ELF-1 (cell line): ENCODE measurements at regions not wholly inside any gene's neighbourhood (a gene's known extent, or its start where the extent isn't known, plus 50 kb on each side); places are given as distances from the start of the nearest gene placed in this dataset.
A peak's percentile ranks its signal among the peaks of the same experiment; 100 is the strongest.

Source experiments
- DNase-seq: peaks from one replicate; pipeline ENCODE4 v3.0.0-alpha.2; 2016; ENCODE audit warnings: low read depth, low spot score

DNA sequence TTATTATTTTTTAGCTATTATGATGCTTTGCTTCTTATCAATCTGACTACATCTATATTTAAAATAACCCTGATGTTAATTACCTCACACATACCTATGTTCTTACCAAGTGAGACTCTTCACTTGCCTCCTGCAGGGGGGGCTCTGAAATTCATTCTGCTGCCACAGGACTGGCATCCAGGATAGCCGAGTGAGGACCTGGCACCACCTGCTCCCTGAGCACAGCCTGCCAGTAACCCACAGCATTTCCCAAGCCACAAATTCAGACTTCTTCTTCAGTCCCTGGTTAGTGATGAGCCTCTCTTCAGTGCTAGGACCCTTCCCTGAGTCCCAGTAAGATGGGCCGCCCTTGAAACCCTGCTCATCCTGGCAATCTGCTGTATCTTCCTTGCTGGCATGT is 296.5 kb upstream of the PLXNA2 start:
- DNase-seq: no peak

DNA sequence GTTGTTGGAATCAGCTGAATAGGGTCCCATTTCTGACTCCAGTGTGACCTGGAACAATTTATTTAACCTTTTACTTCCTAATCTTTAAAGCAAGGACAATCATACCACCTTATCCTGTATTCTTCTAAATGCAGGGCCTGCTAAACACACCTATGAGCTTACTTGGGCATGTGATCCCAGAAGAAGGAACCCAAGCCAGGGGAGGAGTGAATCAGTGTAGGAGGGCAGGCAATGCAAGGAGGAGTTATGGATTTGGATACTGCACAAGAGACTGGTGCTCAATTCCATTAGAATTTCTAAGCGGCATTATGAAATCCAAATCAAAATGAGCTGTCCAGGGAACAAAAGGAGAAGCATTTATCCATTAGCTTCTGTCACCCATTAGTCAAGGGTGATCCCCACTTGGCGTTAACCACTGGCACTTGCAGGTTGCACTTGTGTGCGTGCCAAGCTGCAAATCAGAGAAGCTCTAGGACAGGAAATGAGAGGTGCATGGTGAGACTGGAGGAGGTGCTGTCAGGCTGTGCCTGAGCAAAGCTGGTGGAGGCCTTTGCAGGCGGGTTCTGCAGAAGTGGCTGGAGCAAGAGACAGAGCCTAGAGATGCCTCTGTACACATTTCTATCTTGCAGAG is 297.2 kb upstream of the PLXNA2 start:
- DNase-seq: no peak

DNA sequence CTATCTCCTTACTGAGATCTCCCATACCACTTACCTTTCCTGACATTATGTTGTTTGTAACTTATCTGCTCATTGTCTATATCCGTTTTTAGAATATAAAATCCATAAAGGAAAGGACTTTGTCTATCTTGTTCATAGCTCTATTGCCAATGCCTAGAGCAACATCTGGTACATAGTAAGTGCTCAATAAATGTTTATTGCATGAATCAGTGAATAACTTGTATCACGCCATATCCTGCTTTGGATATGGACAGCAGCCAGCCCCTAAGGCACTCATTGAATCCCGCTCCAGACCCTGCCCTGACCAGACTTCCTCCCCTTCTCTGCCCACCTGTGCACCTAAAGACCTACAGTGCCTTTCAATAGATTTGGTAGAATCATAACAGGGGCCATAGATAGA is 298.1 kb upstream of the PLXNA2 start:
- no peak for DNase-seq

DNA sequence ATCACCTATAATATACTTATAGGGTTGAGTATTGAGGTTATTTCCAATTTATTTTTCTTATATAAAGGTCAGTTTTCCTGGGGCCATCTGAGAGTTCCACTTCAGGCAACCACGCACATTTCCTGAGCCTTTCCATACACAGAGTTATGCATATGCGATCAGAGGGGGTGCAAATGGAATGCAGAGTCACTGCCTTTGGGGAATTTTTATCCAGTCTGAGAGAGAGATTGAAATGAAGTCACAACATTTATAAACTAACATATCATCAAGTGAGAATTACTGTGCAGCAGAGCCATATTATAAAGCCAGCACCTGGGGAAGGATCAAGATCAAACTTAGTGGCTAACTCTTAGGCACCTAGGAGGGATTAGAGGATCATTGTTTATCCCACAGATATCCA is 299.9 kb upstream of the PLXNA2 start:
- DNase-seq: no peak

DNA sequence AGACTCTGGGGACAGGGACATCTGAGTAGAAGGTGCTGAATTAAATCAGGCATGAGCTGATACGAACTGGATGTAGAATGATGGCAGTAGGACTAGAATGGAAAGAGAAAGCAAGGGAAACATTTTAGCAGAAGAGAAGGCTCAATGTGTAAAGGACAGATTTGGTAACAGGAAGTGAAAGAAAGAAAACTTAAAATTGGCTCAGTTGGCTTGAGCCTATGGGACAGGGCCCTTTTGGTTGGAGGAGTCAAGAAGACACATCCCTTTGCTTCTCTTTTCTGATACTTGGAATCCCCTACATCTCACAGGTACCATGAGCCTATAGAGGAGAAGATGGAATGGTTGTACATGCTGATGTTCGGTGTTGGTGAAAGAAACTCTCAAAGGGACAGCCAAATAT is 300.6 kb upstream of the PLXNA2 start:
- DNase-seq: no peak

DNA sequence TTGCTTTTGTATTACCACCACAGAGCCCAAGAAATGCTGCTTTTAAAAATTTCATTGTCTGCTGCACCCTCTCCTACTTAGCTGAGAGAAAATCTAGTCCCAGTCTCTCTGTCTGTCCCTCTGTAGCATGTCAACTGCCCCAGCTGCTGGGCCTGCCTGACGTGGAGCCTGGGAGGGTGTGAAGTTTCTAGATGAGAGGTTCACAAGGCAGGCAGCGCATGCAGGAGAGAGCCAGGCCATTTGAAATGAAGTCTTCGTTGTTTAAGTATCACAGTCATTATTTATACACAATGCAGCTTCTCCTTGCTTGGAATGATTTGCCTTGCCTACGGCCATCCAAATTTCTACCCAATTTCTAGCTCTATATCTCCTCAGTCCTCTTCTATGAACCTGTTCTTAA is 306.8 kb upstream of the PLXNA2 start:
- DNase-seq: no peak

DNA sequence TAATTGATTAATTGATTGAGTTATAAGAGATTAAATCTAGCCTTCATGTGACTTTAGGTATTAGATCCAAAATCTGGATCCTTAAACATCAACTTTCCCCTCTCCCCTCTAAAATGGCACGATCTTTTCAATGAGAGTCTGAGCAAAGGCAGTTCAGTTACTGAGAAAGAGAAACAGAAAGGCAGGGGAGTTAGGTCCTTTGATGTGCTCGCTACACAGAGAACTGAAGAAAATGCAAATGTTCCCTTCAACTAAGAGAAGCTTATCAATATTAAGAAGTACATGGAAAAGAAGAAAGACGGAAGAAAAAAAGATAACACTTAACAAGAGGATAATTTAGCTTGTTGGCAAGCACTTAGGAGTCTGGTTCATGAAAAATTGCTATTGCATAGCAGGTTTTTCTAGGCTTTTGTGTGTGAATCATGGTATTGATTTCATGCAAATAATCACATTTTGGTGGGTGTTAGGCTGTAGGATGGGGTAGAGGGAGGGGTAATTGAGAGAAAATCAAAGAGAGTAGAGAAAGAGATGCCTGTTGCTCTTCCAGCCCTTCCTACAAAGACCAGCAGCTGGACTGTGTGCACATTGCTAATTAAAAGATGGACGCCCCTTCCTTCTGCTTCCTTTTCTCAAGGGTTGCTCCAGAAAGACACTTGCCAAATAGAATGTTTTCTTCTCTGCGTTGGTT is 307.6 kb upstream of the PLXNA2 start:
- DNase-seq: no peak

DNA sequence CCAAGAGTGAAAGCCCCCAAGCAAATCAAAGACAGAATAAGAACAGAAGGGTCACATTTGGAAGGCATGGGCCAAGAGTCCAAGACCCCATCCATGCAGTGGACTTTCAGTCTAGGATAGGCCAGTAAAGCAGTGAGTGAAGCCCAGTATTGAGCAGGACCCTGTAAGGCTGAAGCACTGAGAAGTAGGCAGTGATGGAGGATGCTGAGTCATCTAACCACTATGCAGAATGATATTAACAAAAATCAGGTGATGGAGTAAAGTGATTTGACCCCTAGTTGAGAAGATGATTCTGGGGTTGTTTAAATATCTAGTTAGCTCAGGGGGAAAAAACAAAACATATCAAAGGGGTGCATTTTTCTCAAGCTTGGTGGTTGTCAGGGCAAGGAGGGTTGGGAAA is 308.7 kb upstream of the PLXNA2 start:
- DNase-seq: no peak

DNA sequence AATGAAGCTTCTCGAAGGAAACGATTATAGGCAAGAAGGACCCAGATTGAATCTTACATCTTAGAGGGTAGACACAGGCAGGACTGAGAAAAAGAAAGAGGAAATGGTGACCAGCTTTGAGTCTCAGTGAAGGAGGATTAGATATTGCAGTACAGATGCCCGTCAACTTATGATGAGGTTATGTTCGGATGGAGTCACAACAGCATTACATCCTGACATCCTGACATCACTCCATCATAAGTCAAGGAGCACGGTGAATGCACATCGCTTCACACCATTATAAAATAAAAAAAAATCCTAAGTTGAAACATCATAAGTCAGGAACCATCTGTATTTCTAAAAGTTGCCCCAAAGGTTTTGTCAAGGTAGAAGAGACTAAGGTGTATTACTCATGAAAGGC is 312.3 kb upstream of the PLXNA2 start:
- no peak for DNase-seq

DNA sequence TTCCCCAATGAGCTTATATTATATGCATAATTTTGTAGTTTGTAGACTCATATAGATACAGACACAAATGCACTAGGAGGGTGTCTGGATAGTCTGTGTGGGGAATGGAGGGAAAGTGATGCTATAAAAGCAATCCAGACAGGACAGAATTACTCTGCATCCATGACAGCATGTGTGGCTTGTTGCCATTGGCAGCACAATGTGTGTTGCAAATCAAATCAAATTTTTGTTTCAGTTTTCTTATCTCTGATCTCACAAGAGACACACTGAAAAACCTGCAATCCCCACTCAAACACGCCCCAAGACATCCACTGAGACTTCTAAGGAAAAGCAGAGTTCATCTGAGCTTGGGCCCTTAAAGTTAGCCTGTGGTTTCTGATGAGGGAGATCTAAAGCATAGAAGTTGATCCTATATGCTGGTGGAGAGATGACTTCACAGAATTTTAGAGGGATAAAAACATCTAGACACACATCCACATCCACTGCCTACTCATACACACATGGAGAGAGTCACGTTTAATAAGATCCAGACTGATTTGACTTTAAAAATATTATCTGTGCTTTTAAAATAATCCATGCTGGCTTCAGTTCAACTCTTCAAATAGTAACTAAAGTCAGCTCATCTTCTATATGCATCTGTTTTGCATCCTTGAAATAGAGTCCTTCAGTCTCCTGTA is 313.0 kb upstream of the PLXNA2 start:
- DNase-seq: no peak

DNA sequence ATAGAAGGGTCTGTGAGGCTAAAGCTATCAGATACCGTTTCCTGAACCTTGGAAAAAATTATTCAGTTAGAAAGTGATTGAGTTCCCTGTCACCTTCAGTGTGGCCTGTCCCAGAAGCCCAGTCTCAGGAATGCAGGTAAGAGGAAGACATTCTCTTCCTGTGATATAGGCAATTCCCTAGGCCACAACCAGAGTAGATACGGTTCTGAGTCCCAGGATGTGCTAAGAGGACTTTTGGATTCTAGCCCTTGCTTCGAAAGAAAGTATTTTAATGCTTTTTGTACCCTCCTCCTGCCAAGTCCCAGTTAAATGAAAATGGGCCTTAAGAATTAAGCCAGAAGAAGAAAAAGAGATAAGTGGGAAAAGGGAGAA is 313.5 kb upstream of the PLXNA2 start:
- no peak for DNase-seq

DNA sequence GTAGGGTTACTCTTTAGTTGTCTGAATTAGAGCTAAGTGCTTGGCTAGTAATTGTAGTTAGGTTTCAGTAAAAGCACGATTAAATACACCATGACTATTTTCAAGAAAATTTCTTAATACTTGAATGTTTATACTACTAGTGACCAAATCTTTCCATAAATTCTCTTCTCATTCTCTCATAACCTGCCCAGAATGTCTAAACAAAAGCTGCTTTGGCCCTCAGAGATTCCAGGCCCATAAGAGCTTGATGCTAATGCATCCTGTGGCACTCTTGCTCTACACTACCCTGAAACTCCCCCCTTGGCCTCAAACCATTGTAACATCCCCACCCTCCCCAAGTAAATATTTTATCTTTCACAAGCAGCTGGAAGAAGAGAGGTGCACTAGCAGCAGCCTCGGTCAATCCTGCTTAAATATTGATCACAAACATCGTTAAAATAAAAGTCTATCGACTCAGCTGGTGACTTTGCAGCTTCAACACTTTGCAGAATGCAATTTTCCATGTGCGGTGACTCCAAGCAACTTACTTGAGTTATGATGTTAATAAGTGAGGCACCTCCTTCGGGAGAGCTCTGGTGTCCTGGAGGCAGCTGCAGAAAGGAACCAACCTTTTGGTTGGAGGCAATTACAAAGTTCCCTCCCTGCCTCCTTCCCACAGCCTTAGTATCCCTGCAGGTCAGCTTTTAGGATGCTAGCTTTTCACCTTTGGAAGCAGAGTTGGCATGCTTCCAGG is 315.6 kb upstream of the PLXNA2 start:
- DNase-seq: no peak

DNA sequence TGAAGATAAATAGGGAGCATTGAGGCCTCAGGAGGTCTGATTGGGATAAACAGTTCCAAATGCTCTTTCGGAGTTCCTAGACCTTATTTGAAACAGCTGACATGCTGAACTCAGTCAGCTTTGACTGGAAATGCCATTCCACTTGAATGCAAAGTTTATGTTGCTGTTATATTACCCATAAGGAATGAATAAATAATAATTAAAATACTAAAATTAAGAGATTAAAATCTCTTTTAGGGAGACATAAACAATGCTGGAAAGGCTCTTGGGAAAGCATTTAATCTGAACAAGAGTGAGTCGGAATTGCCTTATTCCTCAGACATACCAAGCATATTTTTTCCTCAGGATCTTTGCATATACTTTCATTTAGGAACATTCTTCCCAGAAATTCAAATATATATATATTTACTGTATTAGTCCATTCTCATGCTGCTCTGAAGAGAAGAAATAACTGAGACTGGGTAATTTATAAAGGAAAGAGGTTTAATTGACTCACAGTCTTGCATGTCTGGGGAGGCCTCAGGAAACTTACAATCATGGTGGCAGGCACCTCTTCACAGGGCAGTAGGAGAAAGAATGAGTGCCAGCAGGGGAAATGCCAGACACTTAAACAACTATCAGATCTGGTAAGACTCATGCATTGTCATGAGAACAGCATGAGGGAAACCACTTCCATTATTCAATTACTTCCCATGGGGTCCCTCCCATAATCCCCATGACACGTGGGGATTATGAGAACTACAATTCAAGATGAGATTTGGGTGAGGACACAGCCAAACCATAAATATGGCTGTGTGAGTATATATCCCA is 318.2 kb upstream of the PLXNA2 start:
- DNase-seq: no peak

DNA sequence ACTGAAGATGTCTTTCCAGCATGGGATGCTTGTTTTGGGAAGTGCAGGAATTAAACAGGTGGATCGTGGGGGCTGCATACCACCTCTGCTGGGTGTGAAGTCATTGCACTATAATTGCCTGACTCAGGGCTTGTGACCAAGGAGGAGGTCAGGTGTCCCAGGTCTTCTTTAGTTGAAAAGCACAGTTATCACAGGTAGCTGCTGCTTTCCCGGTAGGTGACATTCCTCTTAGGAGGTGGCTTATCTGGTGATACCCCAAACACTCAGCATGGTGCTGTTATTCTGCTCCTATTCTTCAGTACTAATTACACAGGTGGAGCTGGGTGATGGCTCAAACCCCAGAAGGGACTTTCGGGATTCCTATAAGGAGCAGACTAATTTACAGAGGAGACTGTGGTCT is 320.3 kb upstream of the PLXNA2 start:
- no peak for DNase-seq

DNA sequence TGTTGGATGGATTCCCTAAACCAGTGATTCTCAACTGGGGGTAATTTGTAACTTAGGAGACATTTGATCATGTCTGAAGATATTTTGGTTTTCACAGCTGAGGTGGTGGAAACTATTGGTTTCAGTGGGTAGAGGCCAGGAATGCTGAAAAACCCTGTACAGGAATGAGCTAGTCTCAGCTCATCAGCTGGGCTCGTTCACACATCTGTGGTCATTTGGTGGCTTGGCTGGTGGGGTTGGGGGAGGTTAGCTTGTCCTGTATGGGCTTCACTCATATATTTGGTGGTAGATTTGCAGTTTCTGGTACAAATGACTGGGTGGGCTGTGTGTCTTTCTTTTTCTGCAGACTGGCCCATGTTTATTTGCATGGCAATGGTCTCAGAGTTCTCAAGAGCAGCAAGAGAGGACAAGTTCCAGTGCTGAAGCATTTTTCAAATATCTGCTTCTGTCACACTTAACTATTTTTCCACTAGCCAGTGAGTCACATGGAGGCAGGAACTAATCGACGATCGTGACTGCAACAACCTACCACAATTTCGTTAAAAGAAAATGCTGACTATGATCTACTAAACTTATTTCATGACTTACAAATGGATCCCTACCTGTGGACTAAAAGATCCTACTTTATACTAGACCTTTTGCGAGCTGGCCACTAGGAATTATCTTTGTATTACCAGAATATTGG is 321.7 kb upstream of the PLXNA2 start:
- DNase-seq: no peak

DNA sequence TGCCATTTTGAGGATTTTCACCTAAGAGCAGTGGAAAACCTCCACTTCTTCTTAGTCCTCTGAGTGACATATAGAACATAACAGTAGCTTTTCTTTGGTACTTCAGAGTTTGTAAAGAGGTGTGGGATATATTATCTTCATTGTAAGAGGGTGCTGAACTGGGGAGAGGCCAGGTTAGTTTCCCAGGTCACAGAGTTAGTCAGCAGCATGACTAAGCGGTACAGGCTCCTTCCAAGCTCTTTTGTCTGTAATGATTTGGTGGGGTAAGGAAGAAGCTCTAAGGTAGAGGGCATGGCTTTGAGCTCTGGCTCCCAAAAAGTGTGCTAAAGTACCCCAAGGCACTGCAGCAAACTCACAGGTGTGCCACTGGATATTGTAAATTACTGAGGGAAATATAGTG is 325.0 kb upstream of the PLXNA2 start:
- no peak for DNase-seq

DNA sequence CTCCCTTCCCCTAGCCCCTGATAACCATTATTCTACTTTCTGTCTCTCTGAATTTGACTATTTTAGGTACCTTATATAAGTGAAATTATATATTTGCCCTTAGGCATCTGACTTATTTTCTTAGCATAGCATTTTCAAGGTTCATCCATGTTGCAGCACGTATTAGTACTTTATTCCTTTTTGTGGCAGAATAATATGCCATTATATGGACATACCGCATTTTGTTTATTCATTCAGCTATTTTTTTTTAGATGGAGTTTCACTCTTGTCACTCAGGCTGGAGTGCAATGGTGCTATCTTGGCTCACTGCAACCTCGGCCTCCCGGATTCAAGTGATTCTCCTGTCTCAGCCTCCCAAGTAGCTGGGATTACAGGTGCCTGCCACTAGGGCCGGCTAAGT is 326.2 kb upstream of the PLXNA2 start:
- DNase-seq: no peak

DNA sequence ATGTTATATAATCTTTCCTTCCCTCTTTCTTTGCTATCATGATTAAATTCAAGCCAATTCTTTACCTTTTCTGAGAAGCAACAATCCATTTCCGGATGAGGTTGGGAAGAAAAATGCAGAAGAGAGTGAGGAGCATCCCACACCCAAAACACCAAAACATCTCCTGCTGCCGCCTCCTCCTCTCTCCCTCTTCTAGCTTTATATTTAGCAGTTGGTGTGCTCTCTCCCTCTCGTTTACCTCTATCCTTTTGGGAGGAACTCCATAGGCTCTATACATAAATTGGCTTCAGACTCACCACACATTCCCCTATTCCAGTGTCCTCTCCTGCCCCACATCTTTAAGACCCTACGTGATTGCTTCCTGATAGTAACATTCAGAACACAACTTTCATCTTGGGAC is 332.2 kb upstream of the PLXNA2 start:
- no peak for DNase-seq

DNA sequence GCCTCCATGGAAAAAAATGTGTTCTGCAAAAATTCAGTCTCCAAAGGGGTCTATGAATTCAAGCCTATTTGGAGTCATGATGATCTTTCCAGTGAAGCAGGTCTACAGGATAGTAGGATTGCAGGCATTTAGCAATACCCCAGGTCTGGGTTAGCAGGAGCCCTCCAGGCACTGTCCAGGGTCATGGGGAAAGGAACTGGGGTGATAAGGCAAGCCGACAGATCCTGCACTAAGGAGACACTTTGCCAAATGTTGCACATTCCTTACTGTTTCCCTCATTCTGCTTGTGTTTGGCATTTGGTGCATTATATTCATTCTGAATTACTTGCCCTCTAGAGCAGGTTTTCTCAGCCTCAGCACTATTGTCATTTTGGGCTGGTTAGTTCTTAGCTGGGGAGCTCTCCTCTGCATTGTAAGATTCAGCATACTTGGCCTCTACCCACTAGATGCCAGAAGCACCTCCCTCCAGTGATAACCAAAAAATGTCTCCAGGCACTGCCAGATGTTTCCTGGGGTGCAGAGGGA is 333.3 kb upstream of the PLXNA2 start:
- DNase-seq: peak; percentile 12

DNA sequence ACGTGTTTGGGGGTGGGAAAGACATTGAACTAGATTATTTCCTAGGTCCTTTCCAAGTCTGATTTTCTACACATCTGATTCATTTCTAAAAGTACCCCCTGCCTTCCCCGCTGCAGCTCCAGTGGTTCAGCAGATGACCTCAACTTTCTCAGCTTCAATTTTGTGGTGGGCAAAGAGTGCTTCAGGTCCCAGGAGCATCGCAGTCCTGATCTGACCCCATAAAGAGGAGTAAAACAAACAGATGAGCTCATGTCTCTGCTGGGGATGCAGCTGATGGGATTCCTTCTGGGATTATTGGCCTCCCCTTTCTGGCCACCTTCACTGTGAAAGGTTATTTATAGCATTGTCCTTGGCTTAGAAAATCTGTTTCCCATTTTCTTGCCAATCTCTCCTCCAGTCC is 337.0 kb upstream of the PLXNA2 start:
- no peak for DNase-seq

DNA sequence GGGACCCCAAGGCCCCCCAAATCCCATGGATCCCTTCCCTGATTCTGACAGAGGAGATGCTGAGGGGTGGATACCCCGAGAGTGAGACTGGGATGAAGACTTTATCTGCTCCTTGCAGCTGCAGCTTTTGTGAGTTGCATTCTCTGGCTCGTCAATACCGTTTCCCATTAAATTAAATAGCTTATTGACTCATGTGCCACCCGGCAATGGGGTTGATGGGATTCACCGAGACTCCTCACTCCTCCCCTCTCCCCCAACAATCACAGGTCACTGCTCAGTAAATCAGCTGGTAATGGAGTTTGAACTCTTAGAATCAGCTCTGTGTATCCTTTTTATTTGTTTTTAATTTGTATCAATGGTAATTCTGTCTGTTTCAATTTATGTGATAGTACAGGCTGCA is 337.5 kb upstream of the PLXNA2 start:
- DNase-seq: no peak
